Calu3 (cell line): ENCODE measurements at regions not wholly inside any gene's neighbourhood (a gene's known extent, or its start where the extent isn't known, plus 50 kb on each side); places are given as distances from the start of the nearest gene placed in this dataset.

ENCODE experiments used
- BruUV-seq: library from RNA; stranded (reverse); fragments of 400-500 nt; replicated peaks from 2 replicates; lab custom pipeline; 2021; lab: Mats Ljungman, UMichigan
- CTCF ChIA-PET: fragments of 300-600 bp; sonication (Branson Sonifier 250); formaldehyde crosslinking; loops from one replicate; lab custom pipeline; 2022; ENCODE audit warnings: antibody characterized with exemption; lab: Charles Lee
- DNase-seq: peaks from one replicate; pipeline ENCODE4 v3.0.0; 2022
- H3K27ac Mint-ChIP-seq: one replicate; pipeline ENCODE4 v1.8.0; 2022; ENCODE audit warnings: mixed read lengths; ENCODE audit not compliant: unreplicated experiment
- H3K27me3 Mint-ChIP-seq: one replicate; pipeline ENCODE4 v1.8.0; 2022; ENCODE audit warnings: mixed read lengths; ENCODE audit not compliant: unreplicated experiment
- H3K36me3 Mint-ChIP-seq: one replicate; pipeline ENCODE4 v1.8.0; 2022; ENCODE audit warnings: mild to moderate bottlenecking, moderate library complexity, mixed read lengths; ENCODE audit not compliant: insufficient read depth, unreplicated experiment
- H3K4me1 Mint-ChIP-seq: one replicate; pipeline ENCODE4 v1.8.0; 2022; ENCODE audit warnings: mild to moderate bottlenecking, low read depth, mixed read lengths; ENCODE audit not compliant: unreplicated experiment
- H3K4me3 Mint-ChIP-seq: one replicate; pipeline ENCODE4 v1.8.0; 2022; ENCODE audit warnings: mild to moderate bottlenecking, low read depth, moderate library complexity, mixed read lengths; ENCODE audit not compliant: unreplicated experiment
- H3K9me3 Mint-ChIP-seq: one replicate; pipeline ENCODE4 v1.8.0; 2022; ENCODE audit warnings: low read depth, mixed read lengths; ENCODE audit not compliant: unreplicated experiment
- CTCF ChIP-seq: fragments of 200-600 bp; IDR thresholded peaks from one replicate; pipeline ENCODE4 v1.8.0; 2022; ENCODE audit warnings: antibody characterized with exemption; ENCODE audit not compliant: unreplicated experiment
- intact Hi-C: fragments of 100-400 bp; cut with micrococcal nuclease; formaldehyde crosslinking; loops from one replicate; pipeline ENCODE4 v1.10.0; 2022; ENCODE audit not compliant: unreplicated experiment

- no peak overlapping the region for H3K27ac Mint-ChIP-seq
- no peaks in the 10 kb centered on the region for H3K36me3 Mint-ChIP-seq
- no TSS peak for BruUV-seq
- H3K27me3 Mint-ChIP-seq: peaks cover 49% of the 10 kb centered on the region
- H3K4me3 Mint-ChIP-seq: no peak overlapping the region
- no peaks in the 10 kb centered on the region for H3K4me1 Mint-ChIP-seq
- DNase-seq: no peak
- no peak for TF ChIP-seq CTCF
- H3K9me3 Mint-ChIP-seq: no peaks in the 10 kb centered on the region
- intact Hi-C loops: no loop called here
- CTCF ChIA-PET: no interaction called here
Observed at GRCh38 chr5:168186289-168187074, 105.0 kb upstream of the WWC1 start.

GRCh38 chr5:168187614-168188013, 103.8 kb upstream of the WWC1 start:
- Mint-ChIP-seq H3K27me3 (peaks cover 60% of the 10 kb centered on the region), H3K4me3 (no peak overlapping the region), H3K4me1 (no peaks in the 10 kb centered on the region), H3K36me3 (no peaks in the 10 kb centered on the region), H3K9me3 (no peaks in the 10 kb centered on the region), H3K27ac (no peak overlapping the region)
- CTCF ChIA-PET: interaction anchor here (0.6 kb wide), 1 partner anchor 32 kb away, joined by 5 read pairs; no protein-coding TSS in a partner anchor
- BruUV-seq: no TSS peak
- intact Hi-C loops: no loop called here
- no peak for TF ChIP-seq CTCF
- no peak for DNase-seq

- intact Hi-C loops: no loop called here
- CTCF ChIA-PET: no interaction called here
- peaks cover 66% of the 10 kb centered on the region for H3K27me3 Mint-ChIP-seq
- H3K27ac Mint-ChIP-seq: no peak overlapping the region
- no peak for DNase-seq
- TF ChIP-seq CTCF: no peak
- H3K9me3 Mint-ChIP-seq: no peaks in the 10 kb centered on the region
- no peaks in the 10 kb centered on the region for H3K4me1 Mint-ChIP-seq
- no peaks in the 10 kb centered on the region for H3K36me3 Mint-ChIP-seq
- BruUV-seq: no TSS peak
- no peak overlapping the region for H3K4me3 Mint-ChIP-seq
Observed at GRCh38 chr5:168188182-168188581, 103.3 kb upstream of the WWC1 start.

- DNase-seq: no peak
- Mint-ChIP-seq H3K27me3 (peaks cover 85% of the 10 kb centered on the region), H3K27ac (no peak overlapping the region), H3K36me3 (no peaks in the 10 kb centered on the region), H3K4me3 (no peak overlapping the region), H3K9me3 (no peaks in the 10 kb centered on the region), H3K4me1 (no peaks in the 10 kb centered on the region)
- BruUV-seq: no TSS peak
- no peak for TF ChIP-seq CTCF
- CTCF ChIA-PET: no interaction called here
- intact Hi-C loops: no loop called here
Observed at GRCh38 chr5:168192120-168192519, 99.3 kb upstream of the WWC1 start.
